Cardiac fibroblast (primary cell): ENCODE measurements at regions not wholly inside any gene's neighbourhood (a gene's known extent, or its start where the extent isn't known, plus 50 kb on each side); places are given as distances from the start of the nearest gene placed in this dataset.

Experiments
- DNase-seq, 2 donors: peaks; one replicate each; pipeline versions ENCODE4 v3.0.0 to v3.0.0-alpha.2; 2010; ENCODE audit warnings: low read depth in 2 of 2
- H3K4me3 ChIP-seq, 2 donors: replicated peaks in 1 of 2; 1 replicate in 1 of 2; 2 replicates in 1 of 2; pipeline ENCODE4 v1.5.1; 2011; ENCODE audit warnings: low read depth in 2 of 2, low read length in 2 of 2, mild to moderate bottlenecking in 2 of 2, moderate library complexity in 1 of 2
- CTCF ChIP-seq: IDR thresholded peaks from one replicate; pipeline ENCODE4 v1.5.1; 2011; ENCODE audit warnings: low read depth, mild to moderate bottlenecking, low read length, inconsistent platforms

GRCh38 chr10:123284022-123284421, 129.8 kb downstream of the BUB3 start:
- H3K4me3 ChIP-seq, result no peak overlapping the region
- no peak for DNase-seq
- no peak for TF ChIP-seq CTCF

DNA sequence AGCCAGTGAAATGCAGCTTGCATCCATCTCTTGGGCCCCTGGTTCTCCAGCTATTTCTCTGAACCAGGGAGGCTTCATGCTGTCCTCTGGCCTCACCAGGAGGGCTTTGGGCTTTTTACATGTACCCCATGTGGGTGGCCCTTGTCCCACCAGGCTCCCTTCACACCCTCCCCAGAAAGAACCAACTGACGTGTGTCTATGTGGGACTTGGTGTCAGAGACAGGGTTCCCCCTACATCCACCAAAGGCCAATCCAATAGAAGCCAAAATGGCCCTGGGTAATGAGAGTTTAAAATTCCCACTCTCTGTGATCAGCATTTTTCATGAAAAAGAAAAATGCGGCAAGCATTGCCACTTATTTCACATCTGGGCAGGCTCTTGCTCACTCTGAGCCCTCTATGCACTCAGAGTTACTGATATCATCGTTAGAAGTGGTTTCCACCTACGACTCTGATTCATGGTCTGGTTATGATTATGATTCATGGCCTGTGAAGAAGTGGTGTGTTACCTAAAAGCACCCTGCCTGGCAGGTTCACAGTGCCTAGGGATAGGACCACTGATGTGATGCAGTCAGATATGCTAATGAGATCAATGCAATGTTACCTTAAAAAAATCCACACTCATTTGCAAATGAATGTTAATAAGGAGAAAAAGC, 133.5 kb downstream of the BUB3 start:
- DNase-seq, result peak in 1 of 2 donors; percentile 59
- TF ChIP-seq CTCF, result no peak

DNA sequence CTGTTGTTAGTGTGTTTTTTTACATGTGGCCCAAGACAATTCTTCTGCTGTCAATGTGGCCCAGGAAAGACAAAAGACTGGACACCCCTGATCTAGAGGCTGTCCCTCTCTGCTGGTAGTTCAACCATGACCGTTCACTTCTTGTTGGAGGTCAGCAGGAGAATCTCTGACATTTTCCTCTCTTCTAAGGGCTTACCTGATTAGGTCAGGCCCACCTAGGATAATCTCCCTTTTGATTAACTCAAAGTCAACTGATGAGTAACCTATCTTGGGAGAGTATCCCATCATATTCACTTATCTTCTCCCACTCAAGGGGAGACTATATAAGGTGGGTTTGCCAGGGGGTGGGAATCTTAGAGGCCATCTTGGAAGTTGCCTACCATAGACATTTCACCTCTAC, 135.2 kb downstream of the BUB3 start:
- no peak for DNase-seq
- H3K4me3 ChIP-seq, result no peak overlapping the region
- TF ChIP-seq CTCF, result no peak

More for the DNA sequence above, 133.5 kb downstream of the BUB3 start:
- no peak overlapping the region for H3K4me3 ChIP-seq

GRCh38 chr10:123294109-123294508, 139.9 kb downstream of the BUB3 start:
- no peak for DNase-seq
- H3K4me3 ChIP-seq, result no peak overlapping the region
- no peak for TF ChIP-seq CTCF

DNA sequence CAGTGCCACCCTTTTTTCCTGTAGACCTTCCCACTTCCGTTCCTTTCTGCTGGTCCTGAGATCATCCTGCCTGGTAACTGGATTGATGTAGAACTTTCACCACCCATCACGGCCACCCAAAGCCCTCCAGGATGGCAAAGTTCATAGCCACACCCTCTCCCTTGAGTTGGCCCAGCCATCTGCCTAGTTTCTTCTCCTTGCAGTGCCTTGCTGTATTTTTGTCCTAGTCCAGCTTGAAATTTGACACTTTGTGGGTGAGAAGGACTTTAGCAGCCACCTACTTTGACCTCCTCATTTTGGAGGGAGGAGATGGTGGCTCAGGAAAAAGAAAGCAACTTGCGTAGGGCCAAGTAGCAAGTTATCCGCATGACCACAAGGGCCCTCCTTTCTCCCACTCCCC, 140.7 kb downstream of the BUB3 start:
- no peak for TF ChIP-seq CTCF
- no peak for DNase-seq
- H3K4me3 ChIP-seq, result no peak overlapping the region

GRCh38 chr10:123295644-123296043, 141.4 kb downstream of the BUB3 start:
- no peak for TF ChIP-seq CTCF
- no peak for DNase-seq
- H3K4me3 ChIP-seq, result no peak overlapping the region

GRCh38 chr10:123297175-123297574, 143.0 kb downstream of the BUB3 start:
- no peak for TF ChIP-seq CTCF
- no peak for DNase-seq
- no peak overlapping the region for H3K4me3 ChIP-seq
